ENCODE measurements at regions not wholly inside any gene's neighbourhood (a gene's known extent, or its start where the extent isn't known, plus 50 kb on each side); places are given as distances from the start of the nearest gene placed in this dataset.

DNA sequence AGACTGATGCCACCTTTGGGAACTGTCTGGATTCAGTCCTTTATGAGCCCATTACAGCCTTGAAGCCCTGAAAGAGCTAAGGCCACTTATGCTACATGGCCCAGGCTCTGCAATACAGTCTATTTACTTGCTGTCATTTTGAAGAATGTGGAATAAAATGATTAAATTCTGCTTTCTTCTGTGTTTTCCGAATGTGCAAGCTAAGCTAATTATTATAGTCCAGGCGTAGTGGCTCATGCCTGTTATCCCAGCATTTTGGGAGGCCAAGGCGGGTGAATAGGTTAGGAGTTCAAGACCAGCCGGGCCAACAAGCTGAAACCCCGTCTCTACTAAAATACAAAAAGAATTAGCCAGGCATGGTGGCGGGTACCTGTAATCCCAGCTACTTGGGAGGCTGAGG, 142.5 kb downstream of the TEX29 start:
- Mint-ChIP-seq H3K4me1 (ENCODE audit: unreplicated experiment) (peaks cover 1% of the 10 kb centered on the region), H3K36me3 (ENCODE audit: unreplicated experiment) (no peaks in the 10 kb centered on the region), H3K9me3 (ENCODE audit: unreplicated experiment) (no peaks in the 10 kb centered on the region), H3K4me3 (ENCODE audit: unreplicated experiment) (no peak overlapping the region), H3K27me3 (ENCODE audit: unreplicated experiment) (peaks cover 43% of the 10 kb centered on the region), H3K27ac (ENCODE audit: unreplicated experiment) (no peak overlapping the region)
- TF ChIP-seq, protein P1, sequence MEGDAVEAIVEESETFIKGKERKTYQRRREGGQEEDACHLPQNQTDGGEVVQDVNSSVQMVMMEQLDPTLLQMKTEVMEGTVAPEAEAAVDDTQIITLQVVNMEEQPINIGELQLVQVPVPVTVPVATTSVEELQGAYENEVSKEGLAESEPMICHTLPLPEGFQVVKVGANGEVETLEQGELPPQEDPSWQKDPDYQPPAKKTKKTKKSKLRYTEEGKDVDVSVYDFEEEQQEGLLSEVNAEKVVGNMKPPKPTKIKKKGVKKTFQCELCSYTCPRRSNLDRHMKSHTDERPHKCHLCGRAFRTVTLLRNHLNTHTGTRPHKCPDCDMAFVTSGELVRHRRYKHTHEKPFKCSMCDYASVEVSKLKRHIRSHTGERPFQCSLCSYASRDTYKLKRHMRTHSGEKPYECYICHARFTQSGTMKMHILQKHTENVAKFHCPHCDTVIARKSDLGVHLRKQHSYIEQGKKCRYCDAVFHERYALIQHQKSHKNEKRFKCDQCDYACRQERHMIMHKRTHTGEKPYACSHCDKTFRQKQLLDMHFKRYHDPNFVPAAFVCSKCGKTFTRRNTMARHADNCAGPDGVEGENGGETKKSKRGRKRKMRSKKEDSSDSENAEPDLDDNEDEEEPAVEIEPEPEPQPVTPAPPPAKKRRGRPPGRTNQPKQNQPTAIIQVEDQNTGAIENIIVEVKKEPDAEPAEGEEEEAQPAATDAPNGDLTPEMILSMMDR (IDR thresholded peaks at IDR 0.05), result no peak
- no peak for DNase-seq (ENCODE audit: extremely low spot score, unreplicated experiment)

DNA sequence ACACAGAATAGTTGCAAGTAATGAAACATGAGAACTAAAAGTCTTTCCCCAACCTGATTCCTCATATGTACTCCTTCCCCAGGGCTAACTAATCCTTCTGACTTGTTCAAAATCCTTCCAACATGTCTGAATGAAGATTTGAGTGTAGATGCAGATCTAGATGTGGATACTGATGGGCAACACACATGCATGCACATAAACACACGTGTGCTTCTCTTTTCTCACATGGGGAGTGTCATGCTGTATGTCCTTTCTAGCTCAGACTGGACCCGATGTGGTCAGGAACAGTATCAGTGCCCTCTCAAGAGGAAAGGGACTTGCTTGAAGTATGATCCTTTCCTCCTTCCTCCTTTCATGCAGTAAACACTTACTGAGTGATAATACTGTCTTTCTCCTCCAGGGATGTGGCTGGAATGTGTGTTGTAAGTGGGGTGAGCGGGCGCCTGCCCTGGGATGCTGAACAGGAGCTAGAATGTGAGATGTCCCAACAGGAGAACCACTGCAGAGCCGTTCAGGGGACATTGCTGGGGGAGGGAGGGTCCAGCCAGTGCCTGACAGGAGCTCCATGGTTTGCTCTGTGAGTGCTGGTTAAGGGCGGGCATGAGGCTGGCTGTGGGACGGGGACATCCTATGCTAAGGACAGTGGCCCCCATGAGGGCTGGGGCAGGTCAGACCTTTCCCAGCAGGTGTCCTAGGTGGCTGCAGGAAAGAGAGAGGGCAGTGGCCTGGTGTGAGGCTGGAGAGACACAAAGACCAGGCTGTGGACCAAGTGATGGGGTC, 146.9 kb downstream of the TEX29 start:
- TF ChIP-seq, protein P1 (IDR thresholded peaks at IDR 0.05), result no peak
- Mint-ChIP-seq H3K4me1 (ENCODE audit: unreplicated experiment) (no peaks in the 10 kb centered on the region), H3K4me3 (ENCODE audit: unreplicated experiment) (no peak overlapping the region), H3K36me3 (ENCODE audit: unreplicated experiment) (no peaks in the 10 kb centered on the region), H3K27ac (ENCODE audit: unreplicated experiment) (no peak overlapping the region), H3K9me3 (ENCODE audit: unreplicated experiment) (no peaks in the 10 kb centered on the region), H3K27me3 (ENCODE audit: unreplicated experiment) (peaks cover 33% of the 10 kb centered on the region)
- DNase-seq (ENCODE audit: extremely low spot score, unreplicated experiment), result peak; percentile 80

DNA sequence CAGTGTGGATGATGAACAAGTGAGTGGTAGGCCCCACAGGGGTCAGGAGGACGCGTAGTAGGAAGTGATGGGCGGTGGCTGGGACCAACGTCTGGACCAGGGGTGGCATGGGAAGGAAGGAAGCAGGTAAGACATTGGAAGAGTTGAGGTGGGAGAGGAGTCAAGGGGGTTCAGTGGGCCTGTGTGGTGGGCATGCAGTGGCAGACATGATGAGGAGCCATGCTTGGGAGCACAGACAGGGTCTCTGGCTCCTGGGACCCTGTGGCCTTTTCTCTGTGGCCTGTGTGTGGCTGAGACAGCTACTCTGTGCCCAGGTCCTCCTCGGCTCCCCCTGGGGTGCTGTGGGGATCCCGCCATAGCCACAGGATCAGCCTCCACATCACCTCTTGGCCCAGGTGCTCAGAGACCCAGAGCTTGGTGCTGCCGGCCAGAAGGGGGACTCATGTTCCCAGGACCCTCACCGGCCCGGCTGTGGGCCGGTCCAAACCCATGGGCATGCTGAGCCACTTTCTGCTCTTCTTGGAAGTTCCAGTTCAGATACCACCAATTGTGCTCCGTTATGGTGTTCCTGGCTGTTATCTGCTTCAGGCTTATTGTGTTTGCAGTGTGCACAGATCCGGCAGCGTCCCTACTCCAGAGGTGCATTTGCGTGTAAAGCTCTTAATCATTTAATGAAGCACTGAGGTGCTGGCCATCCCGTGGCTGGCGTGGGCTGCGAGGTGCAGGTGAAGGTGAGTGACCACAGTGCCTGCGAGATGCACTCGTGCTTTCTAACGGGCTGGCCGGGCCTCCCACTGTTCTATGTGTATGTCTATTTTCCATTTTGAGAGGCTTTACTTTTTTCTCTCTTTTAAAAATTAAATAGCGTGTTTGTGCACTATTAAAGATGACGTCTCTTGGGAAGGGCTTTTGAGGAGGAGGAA, 147.9 kb downstream of the TEX29 start:
- Mint-ChIP-seq H3K4me1 (ENCODE audit: unreplicated experiment) (no peaks in the 10 kb centered on the region), H3K27ac (ENCODE audit: unreplicated experiment) (no peak overlapping the region), H3K9me3 (ENCODE audit: unreplicated experiment) (no peaks in the 10 kb centered on the region), H3K4me3 (ENCODE audit: unreplicated experiment) (no peak overlapping the region), H3K27me3 (ENCODE audit: unreplicated experiment) (peaks cover 33% of the 10 kb centered on the region), H3K36me3 (ENCODE audit: unreplicated experiment) (no peaks in the 10 kb centered on the region)
- peak; percentile 75 for DNase-seq (ENCODE audit: extremely low spot score, unreplicated experiment)
- TF ChIP-seq, protein P1 (IDR thresholded peaks at IDR 0.05), result no peak

DNA sequence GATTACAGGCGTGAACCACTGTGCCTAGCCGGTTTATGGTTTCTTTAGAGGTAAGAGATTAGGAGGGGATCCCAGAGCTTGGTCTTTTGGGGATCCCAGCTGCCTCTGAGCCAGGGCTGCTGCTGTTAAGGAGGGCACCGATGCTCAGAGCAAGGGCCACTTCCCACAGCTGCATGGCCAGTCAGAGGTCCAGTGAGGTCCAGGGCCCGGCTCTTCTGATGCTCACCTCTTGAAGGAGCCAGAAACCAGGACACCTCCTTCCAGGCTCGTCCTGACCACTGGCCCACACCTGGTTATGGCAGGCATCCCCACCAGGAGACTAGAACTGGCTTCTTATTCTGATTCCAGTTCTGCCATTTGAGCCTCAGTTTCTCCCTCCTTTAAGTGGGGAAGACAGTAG, 149.0 kb downstream of the TEX29 start:
- H3K27ac Mint-ChIP-seq (ENCODE audit: unreplicated experiment), result no peak overlapping the region
- H3K4me1 Mint-ChIP-seq (ENCODE audit: unreplicated experiment), result no peaks in the 10 kb centered on the region
- peaks cover 24% of the 10 kb centered on the region for H3K27me3 Mint-ChIP-seq (ENCODE audit: unreplicated experiment)
- TF ChIP-seq, protein P1 (IDR thresholded peaks at IDR 0.05), result no peak
- no peaks in the 10 kb centered on the region for H3K36me3 Mint-ChIP-seq (ENCODE audit: unreplicated experiment)
- H3K9me3 Mint-ChIP-seq (ENCODE audit: unreplicated experiment), result no peaks in the 10 kb centered on the region
- no peak overlapping the region for H3K4me3 Mint-ChIP-seq (ENCODE audit: unreplicated experiment)
- DNase-seq (ENCODE audit: extremely low spot score, unreplicated experiment), result peak; percentile 66
